OCI-LY3 (cell line): ENCODE measurements at regions not wholly inside any gene's neighbourhood (a gene's known extent, or its start where the extent isn't known, plus 50 kb on each side); places are given as distances from the start of the nearest gene placed in this dataset.

Experiments used
- H2AFZ ChIP-seq: fragments of 200-600, 300-600 bp; shearing (Covaris generic); 2 replicates; pipeline ENCODE4 v1.6.0; 2014; ENCODE audit warnings: antibody characterized with exemption, low read depth, low read length
- H3K27ac ChIP-seq: fragments of 200-600, 300-600 bp; sonication (generic); 2 replicates; pipeline ENCODE4 v1.5.1; 2014; ENCODE audit warnings: mild to moderate bottlenecking, low read length, moderate library complexity, mixed read lengths
- H3K27me3 ChIP-seq: fragments of 200-600, 300-600 bp; sonication (generic); 2 replicates; pipeline ENCODE4 v1.6.1; 2014; ENCODE audit warnings: low read depth, low read length, mixed read lengths
- H3K36me3 ChIP-seq: fragments of 200-600, 300-600 bp; sonication (generic); replicated peaks from 2 replicates; pipeline ENCODE3; 2014; ENCODE audit warnings: low read depth, low read length, mixed read lengths
- H3K4me1 ChIP-seq: fragments of 300-600, 200-600 bp; sonication (generic); 2 replicates; pipeline ENCODE4 v1.6.1; 2014; ENCODE audit warnings: low read length, mixed read lengths
- H3K4me2 ChIP-seq: fragments of 200-600, 300-600 bp; sonication (generic); 2 replicates; pipeline ENCODE4 v1.6.1; 2014; ENCODE audit warnings: low read length, mixed read lengths
- H3K4me3 ChIP-seq: fragments of 300-600, 200-600 bp; sonication (generic); 2 replicates; pipeline ENCODE4 v1.5.1; 2014; ENCODE audit warnings: antibody characterized with exemption, mild to moderate bottlenecking, low read length, moderate library complexity
- H3K79me2 ChIP-seq: fragments of 300-600, 200-600 bp; shearing (Covaris generic); 2 replicates; pipeline ENCODE4 v1.6.1; 2014; ENCODE audit warnings: mild to moderate bottlenecking, low read length, mixed read lengths
- H3K9ac ChIP-seq: fragments of 300-600, 200-600 bp; shearing (Covaris generic); 2 replicates; pipeline ENCODE4 v1.6.0; 2014; ENCODE audit warnings: mild to moderate bottlenecking, low read length, moderate library complexity
- H3K9me3 ChIP-seq: fragments of 200-600, 300-600 bp; shearing (Covaris generic); 2 replicates; pipeline ENCODE4 v1.6.1; 2014; ENCODE audit warnings: low read length, mixed read lengths; ENCODE audit not compliant: insufficient read depth
- H4K20me1 ChIP-seq: fragments of 200-600, 300-600 bp; sonication (generic); 2 replicates; pipeline ENCODE4 v1.6.1; 2016; ENCODE audit warnings: low read length, mixed read lengths; ENCODE audit not compliant: insufficient read depth
- CTCF ChIP-seq: fragments of 200-600, 300-600 bp; sonication (generic); IDR thresholded peaks from 2 replicates; pipeline ENCODE4 v1.5.1; 2014; ENCODE audit warnings: antibody characterized with exemption, low read length, low read depth
- EZH2phosphoT487 ChIP-seq: fragments of 200-600 bp; shearing (Covaris generic); IDR thresholded peaks from 2 replicates; pipeline ENCODE4 v1.6.1; 2018; ENCODE audit warnings: antibody characterized with exemption, mixed run types, low read depth

- Histone ChIP-seq H4K20me1 (no peaks in the 10 kb centered on the region), H3K4me1 (no peaks in the 10 kb centered on the region), H2AFZ (no peak overlapping the region), H3K27ac (no peak overlapping the region), H3K79me2 (no peaks in the 10 kb centered on the region), H3K36me3 (no peaks in the 10 kb centered on the region), H3K4me2 (no peak overlapping the region), H3K9ac (no peak overlapping the region), H3K9me3 (no peaks in the 10 kb centered on the region), H3K27me3 (no peaks in the 10 kb centered on the region), H3K4me3 (no peak overlapping the region)
- TF ChIP-seq EZH2phosphoT487 (no peak), CTCF (no peak)
Measured at GRCh38 chr2:228408529-228409227, 227.2 kb upstream of the SPHKAP start.

GRCh38 chr2:228407821-228408220, 226.3 kb upstream of the SPHKAP start:
- H4K20me1 ChIP-seq: no peaks in the 10 kb centered on the region
- H3K4me1 ChIP-seq: no peaks in the 10 kb centered on the region
- no peaks in the 10 kb centered on the region for H3K79me2 ChIP-seq
- no peak overlapping the region for H3K9ac ChIP-seq
- H3K9me3 ChIP-seq: no peaks in the 10 kb centered on the region
- no peak overlapping the region for H3K4me3 ChIP-seq
- no peaks in the 10 kb centered on the region for H3K27me3 ChIP-seq
- no peak overlapping the region for H3K4me2 ChIP-seq
- no peak overlapping the region for H3K27ac ChIP-seq
- no peaks in the 10 kb centered on the region for H3K36me3 ChIP-seq
- H2AFZ ChIP-seq: no peak overlapping the region
- no peak for TF ChIP-seq CTCF
- no peak for TF ChIP-seq EZH2phosphoT487

- Histone ChIP-seq H3K9ac (peak overlapping the region; percentile 29; the same call in 1 of the 2 replicates), H3K27ac (peak overlapping the region; percentile 75), H3K4me3 (no peak overlapping the region), H2AFZ (peak overlapping the region; percentile 71; the same call in 1 of the 2 replicates), H3K36me3 (no peaks in the 10 kb centered on the region), H3K4me2 (peak overlapping the region; percentile 51), H3K4me1 (peaks cover 15% of the 10 kb centered on the region), H4K20me1 (no peaks in the 10 kb centered on the region), H3K27me3 (no peaks in the 10 kb centered on the region), H3K9me3 (no peaks in the 10 kb centered on the region), H3K79me2 (no peaks in the 10 kb centered on the region)
- TF ChIP-seq CTCF (peak; percentile 71), EZH2phosphoT487 (no peak)
Measured at GRCh38 chr2:228401065-228401912, 219.8 kb upstream of the SPHKAP start.

GRCh38 chr2:228387776-228388175, 206.3 kb upstream of the SPHKAP start:
- H3K27ac ChIP-seq: no peak overlapping the region
- no peak overlapping the region for H2AFZ ChIP-seq
- no peak overlapping the region for H3K4me3 ChIP-seq
- no peaks in the 10 kb centered on the region for H3K4me1 ChIP-seq
- TF ChIP-seq EZH2phosphoT487 (no peak), CTCF (no peak)
- H3K9ac ChIP-seq: no peak overlapping the region
- H3K4me2 ChIP-seq: no peak overlapping the region
- no peaks in the 10 kb centered on the region for H4K20me1 ChIP-seq
- no peaks in the 10 kb centered on the region for H3K27me3 ChIP-seq
- no peaks in the 10 kb centered on the region for H3K36me3 ChIP-seq
- H3K9me3 ChIP-seq: no peaks in the 10 kb centered on the region
- H3K79me2 ChIP-seq: no peaks in the 10 kb centered on the region
